ENCODE measurements at regions not wholly inside any gene's neighbourhood (a gene's known extent, or its start where the extent isn't known, plus 50 kb on each side); places are given as distances from the start of the nearest gene placed in this dataset.

- DNase-seq = no peak
These were observed 109.9 kb upstream of the DTNA start for GRCh38 chr18:34600158-34600557.

- no peak for DNase-seq
These were observed 109.0 kb upstream of the DTNA start for GRCh38 chr18:34600874-34601656.

- no peak for DNase-seq
These were observed 105.5 kb upstream of the DTNA start for GRCh38 chr18:34604591-34604990.

- no peak for DNase-seq
These were observed 103.2 kb upstream of the DTNA start for GRCh38 chr18:34606851-34607250.

- no peak for DNase-seq
These were observed 102.0 kb upstream of the DTNA start for GRCh38 chr18:34608064-34608463.

GRCh38 chr18:34609986-34610648 lies 100.0 kb upstream of the DTNA start:
- no peak for DNase-seq

- no peak for DNase-seq
These were observed 98.2 kb upstream of the DTNA start for GRCh38 chr18:34611904-34612303.

- DNase-seq = no peak
These were observed 89.7 kb upstream of the DTNA start for GRCh38 chr18:34620258-34620861.

- no peak for DNase-seq
These were observed 86.5 kb upstream of the DTNA start for GRCh38 chr18:34623557-34623956.

- DNase-seq = no peak
These were observed 85.5 kb upstream of the DTNA start for GRCh38 chr18:34624551-34624950.

GRCh38 chr18:34626404-34627136 lies 83.5 kb upstream of the DTNA start:
- no peak for DNase-seq

- DNase-seq = no peak
These were observed 82.8 kb upstream of the DTNA start for GRCh38 chr18:34627137-34627920.

GRCh38 chr18:34631093-34631966 lies 78.8 kb upstream of the DTNA start:
- DNase-seq = no peak

- DNase-seq = no peak
These were observed 77.8 kb upstream of the DTNA start for GRCh38 chr18:34632321-34632720.

- no peak for DNase-seq
These were observed 76.7 kb upstream of the DTNA start for GRCh38 chr18:34633368-34633767.

GRCh38 chr18:34637094-34637801 lies 72.8 kb upstream of the DTNA start:
- DNase-seq = no peak

- no peak for DNase-seq
These were observed 70.4 kb upstream of the DTNA start for GRCh38 chr18:34639687-34640086.

- DNase-seq = no peak
These were observed 69.8 kb upstream of the DTNA start for GRCh38 chr18:34640276-34640675.

GRCh38 chr18:34643989-34644388 lies 66.1 kb upstream of the DTNA start:
- no peak for DNase-seq

- no peak for DNase-seq
These were observed 62.8 kb upstream of the DTNA start for GRCh38 chr18:34647251-34647650.

All from femur (tissue), 1 donor.